GM12892 (cell line): ENCODE measurements at regions not wholly inside any gene's neighbourhood (a gene's known extent, or its start where the extent isn't known, plus 50 kb on each side); places are given as distances from the start of the nearest gene placed in this dataset.

Source experiments
- POLR2A ChIP-seq: IDR thresholded peaks from 2 replicates; pipeline ENCODE4 v1.6.1; 2011; ENCODE audit warnings: low read depth, low read length, control low read depth
- TAF1 ChIP-seq: IDR thresholded peaks from 2 replicates; pipeline ENCODE4 v1.6.1; 2011; ENCODE audit warnings: low read depth, mild to moderate bottlenecking, control low read depth, low read length, borderline replicate concordance

DNA sequence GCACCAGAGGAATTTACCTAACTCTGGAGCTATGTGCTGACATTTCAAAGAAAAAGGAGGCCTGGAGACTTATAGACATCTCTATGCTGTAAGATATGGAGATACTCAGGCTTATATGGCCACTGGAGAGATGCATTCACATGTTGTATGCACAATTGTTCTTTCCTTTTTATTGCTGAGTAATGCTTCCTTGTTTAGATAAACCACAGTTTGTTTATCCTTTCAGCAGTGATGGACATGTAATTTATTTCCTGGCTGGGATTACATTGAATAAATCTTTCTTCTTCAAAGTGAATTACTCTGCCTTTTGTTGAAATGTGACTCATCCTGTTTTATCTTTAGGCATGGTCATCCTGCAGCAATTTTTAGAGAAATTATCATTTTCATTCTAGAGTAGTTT, 716.7 kb upstream of the GCFC2 start:
- TF ChIP-seq TAF1 (no peak), POLR2A (no peak)
